H1 (cell line): ENCODE measurements at regions not wholly inside any gene's neighbourhood (a gene's known extent, or its start where the extent isn't known, plus 50 kb on each side); places are given as distances from the start of the nearest gene placed in this dataset.

Experiments used
- CTCF ChIA-PET: fragments of 300-600 bp; sonication (Branson Sonifier 250); formaldehyde crosslinking; loops from one replicate; lab custom pipeline; 2021; ENCODE audit not compliant: partially characterized antibody; lab: Charles Lee
- POLR2A ChIA-PET: fragments of 300-600 bp; sonication (Branson Sonifier 250); formaldehyde crosslinking; loops from one replicate; lab custom pipeline; 2021; ENCODE audit warnings: inconsistent platforms; ENCODE audit not compliant: partially characterized antibody; lab: Charles Lee
- DNase-seq, 2 experiments: peaks; one replicate each; pipeline versions ENCODE4 v3.0.0 to v3.0.0-alpha.2; 2010 to 2022; ENCODE audit warnings: low spot score in 2 of 2, low read depth in 1 of 2, mixed read lengths in 1 of 2
- FAIRE-seq: peaks from 2 replicates; lab custom pipeline; 2011; peaks lifted over from hg19 to GRCh38; lab: Jason Lieb, UNC
- H2AFZ ChIP-seq: 2 replicates; pipeline ENCODE4 v1.8.1; 2012; ENCODE audit warnings: low read length, inconsistent platforms
- H2AK5ac ChIP-seq: 2 replicates; pipeline ENCODE4 v1.6.1; 2013; ENCODE audit warnings: low read depth, low read length
- H2BK120ac ChIP-seq: replicated peaks from 2 replicates; pipeline ENCODE3; 2013; ENCODE audit warnings: low read depth, low read length, inconsistent platforms
- H2BK12ac ChIP-seq: 2 replicates; pipeline ENCODE4 v1.6.1; 2013; ENCODE audit warnings: low read depth, low read length
- H2BK15ac ChIP-seq: 2 replicates; pipeline ENCODE4 v1.6.1; 2013; ENCODE audit warnings: low read length
- H2BK20ac ChIP-seq: 2 replicates; pipeline ENCODE4 v1.6.1; 2013; ENCODE audit warnings: low read length
- H2BK5ac ChIP-seq: 2 replicates; pipeline ENCODE4 v1.6.1; 2013; ENCODE audit warnings: low read depth, low read length
- H3K14ac ChIP-seq: 2 replicates; pipeline ENCODE4 v1.6.1; 2013; ENCODE audit warnings: inconsistent platforms; ENCODE audit not compliant: insufficient read length
- H3K18ac ChIP-seq: 2 replicates; pipeline ENCODE4 v1.6.1; 2013; ENCODE audit warnings: low read length; ENCODE audit errors: extremely low read depth
- H3K23ac ChIP-seq: 2 replicates; pipeline ENCODE4 v1.6.1; 2013; ENCODE audit warnings: inconsistent platforms; ENCODE audit not compliant: insufficient read length
- H3K23me2 ChIP-seq: 2 replicates; pipeline ENCODE4 v1.6.1; 2013; ENCODE audit warnings: low read depth, low read length
- H3K27ac ChIP-seq: 2 replicates; pipeline ENCODE4 v1.6.1; 2011; ENCODE audit warnings: low read depth, low read length, inconsistent platforms
- H3K27me3 ChIP-seq, 4 experiments: replicated peaks in 1 of 4; 1 replicate in 1 of 4; 2 replicates in 3 of 4; pipeline versions ENCODE4 v1.6.1 to v1.8.1; 2011 to 2013; ENCODE audit warnings: low read length in 3 of 4, mild to moderate bottlenecking in 3 of 4, inconsistent platforms in 2 of 4, mixed read lengths in 2 of 4, moderate library complexity in 1 of 4; ENCODE audit not compliant: control insufficient read depth in 3 of 4, insufficient read depth in 3 of 4; ENCODE audit errors: extremely low read depth in 1 of 4
- H3K36me3 ChIP-seq, 4 experiments: 2 replicates each; pipeline versions ENCODE4 v1.6.1 to v1.8.1; 2011 to 2013; ENCODE audit warnings: mild to moderate bottlenecking in 4 of 4, low read length in 3 of 4, moderate library complexity in 2 of 4, control low read depth in 1 of 4, inconsistent platforms in 1 of 4; ENCODE audit not compliant: insufficient read depth in 4 of 4, control insufficient read depth in 2 of 4
- H3K4ac ChIP-seq: replicated peaks from 2 replicates; pipeline ENCODE3; 2013; ENCODE audit warnings: low read length, low read depth, mixed read lengths, inconsistent platforms; ENCODE audit not compliant: insufficient read length
- H3K4me1 ChIP-seq, 4 experiments: replicated peaks in 1 of 4; 1 replicate in 1 of 4; 2 replicates in 3 of 4; pipeline versions ENCODE4 v1.6.1 to v1.8.1; 2011 to 2013; ENCODE audit warnings: low read length in 3 of 4, inconsistent platforms in 2 of 4, mixed read lengths in 1 of 4; ENCODE audit not compliant: insufficient read depth in 4 of 4, control insufficient read depth in 3 of 4
- H3K4me2 ChIP-seq, 2 experiments: 2 replicates each; pipeline versions ENCODE4 v1.6.1 to v1.8.1; 2011 to 2013; ENCODE audit warnings: low read depth in 2 of 2, low read length in 2 of 2, control low read depth in 1 of 2, inconsistent platforms in 1 of 2, mild to moderate bottlenecking in 1 of 2; ENCODE audit not compliant: insufficient read depth in 1 of 2
- H3K4me3 ChIP-seq, 4 experiments: fragments of 200-600, 300-600 bp in 1 of 4; sonication (generic), shearing (Covaris generic), sonication (Bioruptor Twin) in 1 of 4; 2 replicates each; pipeline versions ENCODE4 v1.5.1 to v1.8.1; 2011 to 2016; ENCODE audit warnings: low read length in 4 of 4, low read depth in 3 of 4, control low read depth in 2 of 4, inconsistent platforms in 2 of 4, mild to moderate bottlenecking in 2 of 4, mixed read lengths in 1 of 4, moderate library complexity in 1 of 4; ENCODE audit not compliant: insufficient read depth in 2 of 4; ENCODE audit errors: extremely low read depth in 1 of 4
- H3K56ac ChIP-seq: replicated peaks from 2 replicates; pipeline ENCODE3; 2013; ENCODE audit warnings: low read depth, mild to moderate bottlenecking, mixed read lengths, low read length, inconsistent platforms; ENCODE audit not compliant: insufficient read length
- H3K79me1 ChIP-seq: 2 replicates; pipeline ENCODE4 v1.6.1; 2013; ENCODE audit warnings: low read depth, low read length, control low read depth
- H3K79me2 ChIP-seq, 2 experiments: 2 replicates each; pipeline versions ENCODE4 v1.6.1 to v1.8.1; 2012 to 2013; ENCODE audit warnings: low read length in 2 of 2, mild to moderate bottlenecking in 2 of 2, inconsistent platforms in 1 of 2; ENCODE audit not compliant: insufficient read depth in 2 of 2, control insufficient read depth in 1 of 2
- H3K9ac ChIP-seq, 4 experiments: replicated peaks in 1 of 4; 1 replicate in 1 of 4; 2 replicates in 3 of 4; pipeline versions ENCODE4 v1.6.1 to v1.8.1; 2011 to 2013; ENCODE audit warnings: low read depth in 3 of 4, low read length in 3 of 4, control low read depth in 2 of 4, mild to moderate bottlenecking in 2 of 4, moderate library complexity in 2 of 4, inconsistent platforms in 1 of 4; ENCODE audit errors: extremely low read depth in 1 of 4
- H3K9me3 ChIP-seq, 2 experiments: 2 replicates each; pipeline versions ENCODE4 v1.6.1 to v1.8.1; 2012 to 2013; ENCODE audit warnings: mild to moderate bottlenecking in 2 of 2, moderate library complexity in 2 of 2, control low read depth in 1 of 2, inconsistent platforms in 1 of 2, low read depth in 1 of 2, low read length in 1 of 2, mixed read lengths in 1 of 2; ENCODE audit not compliant: insufficient read depth in 2 of 2
- H4K20me1 ChIP-seq, 2 experiments: replicated peaks in 1 of 2; 2 replicates each; pipeline versions ENCODE3 to v1.8.1; 2011 to 2013; ENCODE audit warnings: inconsistent platforms in 2 of 2, low read length in 2 of 2, mild to moderate bottlenecking in 1 of 2; ENCODE audit not compliant: insufficient read depth in 2 of 2, control insufficient read depth in 1 of 2
- H4K5ac ChIP-seq: 2 replicates; pipeline ENCODE4 v1.6.1; 2013; ENCODE audit warnings: low read length, low read depth, mixed read lengths, inconsistent platforms; ENCODE audit not compliant: insufficient read length
- H4K8ac ChIP-seq: 2 replicates; pipeline ENCODE4 v1.8.0; 2013; ENCODE audit warnings: mild to moderate bottlenecking, moderate library complexity, low read length, inconsistent platforms; ENCODE audit not compliant: insufficient read depth; ENCODE audit errors: extremely low read depth
- H4K91ac ChIP-seq: replicated peaks from 2 replicates; pipeline ENCODE3; 2013; ENCODE audit warnings: low read length, mixed read lengths, inconsistent platforms; ENCODE audit not compliant: insufficient read length
- BCL11A ChIP-seq, 2 experiments: IDR thresholded peaks; one replicate each; pipeline ENCODE4 v1.6.1; 2011; ENCODE audit warnings: low read depth in 2 of 2, low read length in 2 of 2, mild to moderate bottlenecking in 2 of 2
- JUND ChIP-seq: IDR thresholded peaks from 2 replicates; pipeline ENCODE4 v1.6.1; 2011; ENCODE audit warnings: mild to moderate bottlenecking, improper control_type of control experiment, low read length
- POU5F1 ChIP-seq: IDR thresholded peaks from 2 replicates; pipeline ENCODE4 v1.6.1; 2011; ENCODE audit warnings: low read depth, mild to moderate bottlenecking, low read length, moderate library complexity
- RAD21 ChIP-seq, 2 experiments: IDR thresholded peaks in 1 of 2; conservative IDR thresholded peaks in 1 of 2; 2 replicates each; pipeline ENCODE4 v1.6.1; 2011; ENCODE audit warnings: low read depth in 2 of 2, low read length in 2 of 2, improper control_type of control experiment in 1 of 2, inconsistent platforms in 1 of 2, mild to moderate bottlenecking in 1 of 2, moderate library complexity in 1 of 2
- WGBS, 2 experiments: shearing (Covaris generic) in 1 of 2; methylation state at CpG; one replicate each; pipeline versions ENCODE4 v1.1.6 to v1.1.7; 2013 to 2015; ENCODE audit warnings: low lambda C conversion rate in 2 of 2, mixed read lengths in 2 of 2, inconsistent platforms in 1 of 2, low coverage in 1 of 2, missing lambda C conversion rate in 1 of 2; ENCODE audit not compliant: insufficient replicate concordance in 2 of 2, insufficient coverage in 1 of 2, insufficient read length in 1 of 2; ENCODE audit errors: extremely low coverage in 1 of 2, missing lambda C conversion rate in 1 of 2; 5-methylcytosine and 5-hydroxymethylcytosine counted together

- POLR2A ChIA-PET = interaction anchor here (1.9 to 2.7 kb wide), 2 partner anchors 10 to 90 kb away, joined by 6 to 9 read pairs; partner anchors contain the start of gene ERCC6L2
These were observed 90.3 kb upstream of the ERCC6L2 start for GRCh38 chr9:95785209-95785608.

More at GRCh38 chr9:95785209-95785608, 90.3 kb upstream of the ERCC6L2 start:
- no peaks in the 10 kb centered on the region for H3K9me3 ChIP-seq
- H4K5ac ChIP-seq = no peak overlapping the region
- 88% methylated on average over 3 of the region's 3 CpGs; no CpG with 5 or more reads in 1 of the 2 experiments for WGBS, 2 experiments
- H3K4ac ChIP-seq = no peak overlapping the region
- H3K79me1 ChIP-seq = no peaks in the 10 kb centered on the region
- H3K79me2 ChIP-seq = no peaks in the 10 kb centered on the region
- FAIRE-seq (no peak), DNase-seq (peak in 1 of 2 experiments; percentile 17)
- CTCF ChIA-PET = interaction anchor here (1.8 kb wide), 1 partner anchor 14 kb away, joined by 4 read pairs; no protein-coding TSS in a partner anchor
- no peak overlapping the region for H3K4me2 ChIP-seq
- no peaks in the 10 kb centered on the region for H3K23me2 ChIP-seq
- TF ChIP-seq JUND (no peak), POU5F1 (no peak), RAD21 (IDR thresholded peaks at IDR 0.05 in 1 of 2, conservative IDR thresholded peaks at IDR 0.05 in 1 of 2; ENCODE audit: low read depth in 2 of 2, low read length in 2 of 2) (no peak), BCL11A (IDR thresholded peaks at IDR 0.05; ENCODE audit: low read depth in 2 of 2, low read length in 2 of 2) (no peak)
- H4K91ac ChIP-seq = no peak overlapping the region
- H3K36me3 ChIP-seq = no peaks in the 10 kb centered on the region
- no peak overlapping the region for H2BK12ac ChIP-seq
- H3K23ac ChIP-seq = no peak overlapping the region
- no peak overlapping the region for H2AK5ac ChIP-seq
- H3K18ac ChIP-seq = no peak overlapping the region
- H3K14ac ChIP-seq = no peak overlapping the region
- H3K27ac ChIP-seq = no peak overlapping the region
- no peak overlapping the region for H2AFZ ChIP-seq
- no peak overlapping the region for H4K8ac ChIP-seq
- H3K4me3 ChIP-seq = no peak overlapping the region
- H2BK5ac ChIP-seq = no peak overlapping the region
- H4K20me1 ChIP-seq = no peaks in the 10 kb centered on the region
- no peak overlapping the region for H2BK15ac ChIP-seq
- no peaks in the 10 kb centered on the region for H3K27me3 ChIP-seq
- H3K4me1 ChIP-seq = peaks cover 0 to 3% (median 1%) of the 10 kb centered on the region in 4 experiments; a peak in 2 of 7 replicates
- no peak overlapping the region for H3K9ac ChIP-seq
- no peak overlapping the region for H3K56ac ChIP-seq
- no peak overlapping the region for H2BK20ac ChIP-seq
- no peak overlapping the region for H2BK120ac ChIP-seq
